Inflammatory macrophage (primary cell): ENCODE measurements at regions not wholly inside any gene's neighbourhood (a gene's known extent, or its start where the extent isn't known, plus 50 kb on each side); places are given as distances from the start of the nearest gene placed in this dataset.
A peak's percentile ranks its signal among the peaks of the same experiment; 100 is the strongest.

ENCODE experiments used
- DNase-seq, 2 donors: peaks; one replicate each; pipeline ENCODE4 v3.0.0-alpha.2; 2020 to 2022

- peak; percentile 32 to 53 for DNase-seq
Observed at GRCh38 chr3:18593231-18593630, 168.1 kb upstream of the SATB1 start.

- no peak for DNase-seq
Observed at GRCh38 chr3:18591120-18591519, 166.0 kb upstream of the SATB1 start.

GRCh38 chr3:18586076-18586475 is 160.9 kb upstream of the SATB1 start:
- DNase-seq = no peak

- DNase-seq = no peak
Observed at GRCh38 chr3:18585004-18585968, 160.1 kb upstream of the SATB1 start.

GRCh38 chr3:18580268-18580667 is 155.1 kb upstream of the SATB1 start:
- no peak for DNase-seq

GRCh38 chr3:18579661-18580060 is 154.5 kb upstream of the SATB1 start:
- peak; percentile 38 to 41 for DNase-seq

GRCh38 chr3:18575573-18575972 is 150.4 kb upstream of the SATB1 start:
- DNase-seq = no peak

GRCh38 chr3:18572809-18573208 is 147.7 kb upstream of the SATB1 start:
- DNase-seq = no peak

- DNase-seq = no peak
Observed at GRCh38 chr3:18567293-18567692, 142.2 kb upstream of the SATB1 start.

GRCh38 chr3:18562364-18563154 is 137.4 kb upstream of the SATB1 start:
- no peak for DNase-seq

GRCh38 chr3:18559331-18559842 is 134.2 kb upstream of the SATB1 start:
- peak; percentile 53 to 58 for DNase-seq

- DNase-seq = no peak
Observed at GRCh38 chr3:18558507-18558906, 133.4 kb upstream of the SATB1 start.

- no peak for DNase-seq
Observed at GRCh38 chr3:18557216-18557615, 132.1 kb upstream of the SATB1 start.

- DNase-seq = peak; percentile 42 to 75
Observed at GRCh38 chr3:18556503-18557135, 131.5 kb upstream of the SATB1 start.

GRCh38 chr3:18556001-18556408 is 130.9 kb upstream of the SATB1 start:
- DNase-seq = no peak

- DNase-seq = peak; percentile 53 to 60
Observed at GRCh38 chr3:18552579-18553105, 127.5 kb upstream of the SATB1 start.

GRCh38 chr3:18546632-18547031 is 121.5 kb upstream of the SATB1 start:
- no peak for DNase-seq

GRCh38 chr3:18544146-18544545 is 119.0 kb upstream of the SATB1 start:
- DNase-seq = peak in 1 of 2 donors; percentile 26

GRCh38 chr3:18538463-18539230 is 113.5 kb upstream of the SATB1 start:
- DNase-seq = no peak

GRCh38 chr3:18533039-18533438 is 107.9 kb upstream of the SATB1 start:
- no peak for DNase-seq

- no peak for DNase-seq
Observed at GRCh38 chr3:18531662-18532061, 106.5 kb upstream of the SATB1 start.

GRCh38 chr3:18529631-18530030 is 104.5 kb upstream of the SATB1 start:
- DNase-seq = no peak
